ENCODE measurements at regions not wholly inside any gene's neighbourhood (a gene's known extent, or its start where the extent isn't known, plus 50 kb on each side); places are given as distances from the start of the nearest gene placed in this dataset.
"Not testable (repeated sequence)": the region's sequence is repeated elsewhere in the genome, so short reads cannot be mapped to it uniquely, and the experiment has no call there.

GRCh38 chr2:111570300-111571114 is 313.5 kb downstream of the ANAPC1 start:
- not testable (repeated sequence) for TF ChIP-seq CTCF (IDR thresholded peaks at IDR 0.05; ENCODE audit: extremely low read depth in 1 of 2, insufficient read depth in 1 of 2, low read depth in 1 of 2, low read length in 2 of 2); POLR2A (IDR thresholded peaks at IDR 0.05; ENCODE audit: low read depth, low read length); MAX (IDR thresholded peaks at IDR 0.05; ENCODE audit: insufficient read depth, insufficient read length); POLR2AphosphoS5 (IDR thresholded peaks at IDR 0.05; ENCODE audit: insufficient read depth, low read depth, low read length); EZH2 (IDR thresholded peaks at IDR 0.05; ENCODE audit: borderline replicate concordance, low read depth, low read length, severe bottlenecking); JUN (IDR thresholded peaks at IDR 0.05; ENCODE audit: borderline replicate concordance, insufficient read depth, insufficient read length, low read depth); GATA2 (IDR thresholded peaks at IDR 0.05; ENCODE audit: insufficient read depth, insufficient read length, low read depth, low read length)
